HUDEP-2 (cell line): ENCODE measurements at regions not wholly inside any gene's neighbourhood (a gene's known extent, or its start where the extent isn't known, plus 50 kb on each side); places are given as distances from the start of the nearest gene placed in this dataset.
A peak's percentile ranks its signal among the peaks of the same experiment; 100 is the strongest.
"Not testable (repeated sequence)": the region's sequence is repeated elsewhere in the genome, so short reads cannot be mapped to it uniquely, and the experiment has no call there.

Source experiments
- DNase-seq, 76 experiments: peaks; one replicate each; lab custom pipeline; 2025; ENCODE audit not compliant: unreplicated experiment in 76 of 76; lab: John Stamatoyannopoulos, UW

DNA sequence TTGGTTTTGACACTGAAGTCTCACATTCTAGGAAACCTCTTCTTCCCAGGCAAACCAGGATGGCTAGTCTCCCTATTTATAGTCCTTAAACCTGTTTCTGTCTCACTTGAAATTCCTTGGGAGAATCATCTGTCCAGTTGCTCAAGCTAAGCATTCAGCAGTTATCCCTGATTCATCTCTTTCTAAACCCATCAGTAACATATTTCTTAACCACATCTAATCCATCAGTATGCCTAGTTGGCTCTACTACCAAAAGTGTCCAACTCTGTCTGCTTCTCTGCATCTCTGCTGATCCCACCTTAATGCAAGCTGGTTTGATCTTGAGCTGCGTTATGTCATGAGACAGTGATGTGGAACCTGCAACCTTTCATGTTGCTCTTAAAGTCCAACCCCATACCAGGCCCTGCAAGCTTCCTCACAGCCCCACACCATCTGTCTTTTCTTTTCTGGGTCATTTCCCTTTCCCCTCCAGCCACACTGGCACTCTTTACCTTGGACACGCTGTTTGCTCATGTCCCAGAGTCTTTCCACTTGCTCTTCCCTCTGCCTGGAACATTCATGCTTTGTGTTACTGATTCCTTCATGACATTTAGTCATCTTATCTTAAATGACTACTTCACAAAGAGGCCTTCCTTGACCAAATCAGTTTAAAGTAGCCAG, 380.8 kb upstream of the RGS6 start:
- DNase-seq, result no peak

DNA sequence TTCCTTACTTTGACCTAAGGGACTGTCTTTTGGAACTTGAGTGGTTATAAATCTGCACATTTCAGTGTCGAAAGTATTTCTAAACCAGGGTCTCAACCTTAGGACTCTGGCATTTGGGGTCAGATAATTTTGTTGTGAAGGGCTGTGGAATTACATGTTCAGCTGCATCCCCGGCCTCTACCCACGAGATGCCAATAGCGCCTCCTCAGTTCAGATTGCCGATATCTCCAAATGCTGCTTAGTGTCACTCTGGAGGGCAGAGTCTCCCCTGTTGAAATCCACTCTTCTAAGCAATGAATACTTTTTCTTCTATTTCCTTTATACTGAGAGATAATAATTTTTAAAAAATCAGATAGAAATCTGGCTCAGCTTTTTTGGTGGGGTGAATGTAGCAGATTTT, 379.4 kb upstream of the RGS6 start:
- DNase-seq, result no peak

DNA sequence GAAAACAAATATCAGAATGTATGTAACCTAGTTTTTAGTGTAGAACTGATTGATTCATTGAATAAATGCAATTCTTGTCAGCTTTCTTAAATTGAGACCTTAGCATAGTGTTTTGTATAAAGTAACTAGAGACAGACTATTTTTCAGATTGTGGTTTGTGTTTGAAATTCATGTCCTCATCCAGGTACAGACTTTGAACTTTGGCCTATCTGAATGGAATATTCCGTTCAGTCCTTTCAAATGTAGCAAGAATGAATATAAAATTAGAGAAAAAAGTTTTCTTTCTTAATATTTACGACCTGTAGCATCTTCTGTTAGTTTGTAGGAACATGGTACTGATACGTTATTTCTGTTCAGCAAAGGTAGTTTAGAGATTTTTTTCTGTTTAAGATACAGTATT, 378.4 kb upstream of the RGS6 start:
- no peak for DNase-seq

DNA sequence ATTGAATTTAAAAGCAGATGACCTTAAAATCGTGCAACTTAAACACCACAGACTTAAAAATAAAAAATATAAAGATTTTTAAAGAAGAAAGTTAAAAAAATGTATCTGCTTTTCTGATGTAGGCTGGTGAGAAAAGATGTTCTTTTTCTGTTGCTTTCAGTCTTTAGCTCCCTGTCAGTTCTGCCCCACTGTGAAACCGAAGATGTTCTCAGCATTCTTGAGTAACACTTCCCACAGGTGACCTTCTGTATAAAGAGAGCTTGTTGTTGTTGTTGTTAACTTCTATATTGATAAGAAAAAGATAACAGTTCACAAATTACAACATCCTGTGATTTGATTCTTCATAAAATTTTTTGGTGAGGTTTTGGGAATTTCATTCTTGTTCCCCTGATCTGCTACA, 377.9 kb upstream of the RGS6 start:
- DNase-seq, result no peak

DNA sequence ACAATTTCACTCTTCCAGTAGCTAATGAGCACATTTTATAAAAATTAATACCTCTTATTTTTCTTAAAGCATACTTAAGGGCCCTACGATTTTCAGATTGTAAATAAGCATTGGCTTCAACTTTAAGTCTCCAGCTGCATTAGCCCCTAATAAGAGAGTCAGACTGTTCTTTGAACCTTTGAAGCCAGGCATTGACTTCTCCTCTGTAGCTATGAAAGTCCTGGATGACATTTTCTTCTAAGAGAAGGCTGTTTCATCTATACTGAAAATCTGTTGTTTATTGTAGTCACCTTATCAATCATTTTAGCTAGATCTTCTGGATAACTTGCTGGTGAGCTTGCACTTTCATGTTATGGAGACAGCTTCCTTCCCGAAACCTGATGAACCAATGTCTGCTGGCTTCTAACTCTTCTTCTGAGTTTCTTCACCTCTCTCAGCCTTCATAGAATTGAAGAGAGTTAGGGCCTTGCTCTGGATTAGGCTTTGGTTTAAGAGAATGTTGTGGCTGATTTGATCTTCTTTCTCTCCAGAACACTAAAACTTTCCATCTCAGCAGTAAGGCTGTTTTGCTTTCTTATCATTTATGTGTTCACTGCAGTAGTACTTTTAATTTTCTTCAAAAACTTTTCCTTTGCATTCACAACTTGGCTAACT, 377.1 kb upstream of the RGS6 start:
- DNase-seq, result no peak

DNA sequence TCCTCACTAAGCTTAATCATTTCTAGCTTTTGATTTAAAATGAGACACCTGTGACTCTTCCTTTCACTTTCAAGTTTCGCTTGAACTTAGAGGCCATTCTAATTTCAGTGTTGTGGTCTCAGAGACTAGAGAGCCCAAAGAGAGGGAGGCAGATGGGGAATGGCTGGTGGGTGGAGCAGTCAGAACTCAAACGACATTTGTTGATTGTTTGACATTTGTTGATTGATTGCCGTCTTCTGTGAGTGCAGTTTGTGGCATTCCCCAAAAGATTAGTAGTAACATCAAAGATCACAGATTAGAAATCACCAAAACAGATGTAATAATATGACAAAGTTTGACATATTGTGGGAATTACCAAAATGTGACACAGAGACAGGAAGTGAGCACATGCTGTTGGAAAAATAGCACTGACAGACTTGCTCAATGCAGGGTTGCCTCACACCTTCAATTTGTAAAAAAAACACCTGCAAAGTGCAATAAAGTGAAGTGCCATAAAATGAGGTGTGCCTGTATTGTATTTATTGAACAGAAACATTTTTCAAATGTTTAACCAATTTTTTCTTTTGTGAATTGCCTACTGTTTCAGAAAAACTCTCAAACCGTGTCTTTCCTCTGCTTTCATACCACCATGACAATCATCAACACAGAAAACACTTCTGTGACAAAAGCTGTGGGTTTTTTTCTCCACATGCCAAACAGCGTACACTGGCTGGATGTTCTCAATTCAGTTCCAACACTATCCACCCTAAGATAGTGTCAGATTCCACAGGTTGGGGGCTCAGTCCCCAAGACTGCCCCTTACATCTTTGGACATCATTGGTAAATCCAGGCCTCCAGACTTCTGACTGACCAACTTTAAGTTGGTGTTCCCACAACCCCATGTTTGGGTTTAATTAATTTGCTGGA, 376.3 kb upstream of the RGS6 start:
- DNase-seq, result peak in 1 of 76 experiments; percentile 4

DNA sequence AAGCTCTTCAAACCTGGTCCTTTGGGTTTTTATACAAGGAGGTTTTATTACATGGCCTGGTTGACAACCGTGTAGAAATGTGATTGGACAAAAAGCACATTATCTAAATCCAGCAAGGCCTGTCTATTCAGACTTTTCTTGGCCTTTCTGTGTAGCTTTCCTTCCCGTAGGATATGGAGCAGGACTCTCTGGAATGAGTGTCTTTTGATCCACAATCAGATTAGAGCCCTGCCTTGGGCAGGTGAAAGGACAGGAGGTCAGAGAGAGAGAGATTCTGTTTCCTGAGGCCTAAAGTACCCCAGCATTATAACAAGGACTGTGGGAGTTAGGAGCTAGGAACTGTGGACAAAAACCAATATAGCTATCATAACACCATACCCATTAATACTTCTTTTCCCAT, 375.5 kb upstream of the RGS6 start:
- DNase-seq, result no peak

DNA sequence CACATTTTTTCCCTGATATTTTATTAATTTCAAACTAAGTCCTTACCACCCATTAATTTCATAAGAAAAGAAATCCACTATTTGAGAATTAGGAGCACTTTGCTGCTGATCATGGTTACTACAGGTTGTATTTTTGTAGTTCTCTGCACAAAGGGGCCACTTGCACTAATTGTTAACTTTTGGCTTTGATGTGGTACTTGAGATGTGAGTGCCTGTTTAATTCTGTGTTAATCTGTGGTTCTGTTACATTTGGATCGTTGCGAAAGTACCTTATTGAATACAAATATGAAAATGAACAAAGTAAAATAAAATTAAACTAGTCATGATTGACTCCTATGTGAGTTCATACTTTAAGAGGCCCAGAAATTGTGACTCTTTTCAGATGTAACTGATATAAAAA, 374.9 kb upstream of the RGS6 start:
- DNase-seq, result no peak

DNA sequence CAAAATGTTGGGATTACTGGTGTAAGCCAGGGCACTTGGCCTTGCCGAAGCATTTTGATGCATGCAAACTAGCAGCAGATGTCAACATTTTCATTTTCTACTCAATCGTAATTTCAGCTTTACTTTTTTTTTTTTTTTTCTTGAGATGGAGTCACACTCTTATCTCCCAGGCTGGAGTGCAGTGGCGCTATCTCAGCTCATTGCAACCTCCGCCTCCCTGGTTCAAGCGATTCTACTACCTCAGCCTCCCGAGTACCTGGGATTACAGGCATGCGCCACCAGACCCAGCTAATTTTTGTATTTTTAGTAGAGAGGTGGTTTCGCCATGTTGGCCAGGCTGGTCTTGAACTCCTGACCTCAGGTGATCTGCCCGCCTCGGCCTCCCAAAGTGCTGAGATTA, 373.3 kb upstream of the RGS6 start:
- DNase-seq, result not testable (repeated sequence)

DNA sequence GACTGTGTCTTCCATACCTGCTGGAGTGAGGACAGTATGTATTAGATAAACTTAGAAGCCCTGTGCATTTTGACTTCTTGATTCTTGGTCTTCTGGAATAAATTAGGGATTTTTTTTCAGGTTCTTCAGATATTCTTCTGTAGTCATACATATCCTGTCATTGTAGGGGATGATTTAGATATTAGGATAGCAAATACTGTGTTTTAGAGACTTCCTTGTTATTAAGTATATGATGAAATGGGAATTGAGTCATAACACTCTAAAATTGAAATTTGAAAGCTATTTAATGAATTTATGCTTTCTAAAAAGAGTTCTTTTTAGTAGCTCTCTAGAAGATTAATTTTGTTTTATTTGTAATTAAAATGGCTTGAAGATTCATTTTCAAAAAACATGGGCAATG, 371.5 kb upstream of the RGS6 start:
- DNase-seq, result no peak

DNA sequence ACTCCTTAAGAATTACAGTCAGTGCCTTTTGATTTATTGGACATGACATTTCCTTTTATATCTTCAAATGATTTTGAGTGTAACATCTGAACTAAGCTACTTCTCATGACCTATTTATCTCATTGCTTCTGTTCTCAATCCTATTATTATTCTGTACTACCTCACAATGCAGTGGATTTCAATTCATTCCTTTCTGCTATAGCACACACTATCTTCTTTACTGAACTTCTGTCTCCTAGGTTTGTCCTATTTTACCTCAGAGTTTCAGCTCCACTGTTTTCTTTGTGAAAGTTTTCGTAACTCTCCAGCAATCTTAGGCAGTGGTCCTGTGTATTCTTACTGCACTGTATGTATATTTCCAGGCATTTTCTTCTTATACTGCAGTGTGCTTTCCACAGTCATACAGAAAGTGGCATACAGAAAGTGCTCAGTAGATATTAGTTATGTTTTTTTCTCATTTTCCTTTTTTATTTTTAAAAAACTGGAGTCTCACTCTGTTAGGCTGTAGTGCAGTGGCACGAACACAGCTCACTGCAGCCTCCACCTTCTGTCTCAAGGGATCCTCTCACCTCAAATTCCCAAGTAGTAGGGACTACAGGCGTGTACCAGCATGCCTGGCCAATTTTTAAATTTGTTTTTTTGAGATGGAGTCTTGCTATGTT, 368.6 kb upstream of the RGS6 start:
- no peak for DNase-seq

DNA sequence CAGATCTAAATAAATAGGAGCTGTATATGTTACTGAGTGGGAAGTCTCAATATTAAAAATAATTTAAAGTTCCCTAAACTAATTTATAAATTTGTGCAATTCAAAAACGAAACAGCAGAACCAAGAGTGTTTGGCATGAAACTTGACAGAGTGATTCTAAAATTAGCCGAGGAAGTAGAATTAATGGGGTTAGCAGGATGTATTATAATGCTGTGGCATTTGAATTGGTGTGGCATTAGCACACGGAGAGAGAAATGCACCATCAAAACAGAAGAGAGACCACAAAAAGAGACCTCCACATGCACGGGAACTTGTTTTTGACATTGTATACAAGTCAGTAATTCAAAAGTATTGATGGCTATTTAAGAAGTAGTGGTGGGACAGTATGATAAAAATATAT, 366.0 kb upstream of the RGS6 start:
- DNase-seq, result no peak

DNA sequence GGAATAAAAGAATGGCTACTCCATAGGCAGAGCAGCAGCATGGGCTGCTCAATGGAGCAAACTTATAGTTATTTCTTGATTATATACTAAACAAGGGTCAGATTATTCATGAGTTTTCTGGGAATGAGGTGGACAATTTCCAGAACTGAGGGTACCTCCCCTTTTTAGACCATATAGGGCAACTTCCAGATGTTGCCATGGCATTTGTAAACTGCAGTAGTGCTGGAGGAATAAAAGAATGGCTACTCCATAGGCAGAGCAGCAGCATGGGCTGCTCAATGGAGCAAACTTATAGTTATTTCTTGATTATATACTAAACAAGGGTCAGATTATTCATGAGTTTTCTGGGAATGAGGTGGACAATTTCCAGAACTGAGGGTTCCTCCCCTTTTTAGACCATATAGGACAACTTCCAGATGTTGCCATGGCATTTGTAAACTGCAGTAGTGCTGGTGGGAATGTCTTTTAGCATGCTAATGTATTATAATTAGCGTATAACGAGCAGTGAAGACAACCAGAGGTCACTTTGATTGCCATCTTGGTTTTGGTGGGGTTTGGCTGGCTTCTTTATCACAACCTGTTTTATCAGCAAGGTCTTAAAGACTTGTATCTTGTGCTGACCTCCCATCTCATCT, 364.6 kb upstream of the RGS6 start:
- DNase-seq, result not testable (repeated sequence)

DNA sequence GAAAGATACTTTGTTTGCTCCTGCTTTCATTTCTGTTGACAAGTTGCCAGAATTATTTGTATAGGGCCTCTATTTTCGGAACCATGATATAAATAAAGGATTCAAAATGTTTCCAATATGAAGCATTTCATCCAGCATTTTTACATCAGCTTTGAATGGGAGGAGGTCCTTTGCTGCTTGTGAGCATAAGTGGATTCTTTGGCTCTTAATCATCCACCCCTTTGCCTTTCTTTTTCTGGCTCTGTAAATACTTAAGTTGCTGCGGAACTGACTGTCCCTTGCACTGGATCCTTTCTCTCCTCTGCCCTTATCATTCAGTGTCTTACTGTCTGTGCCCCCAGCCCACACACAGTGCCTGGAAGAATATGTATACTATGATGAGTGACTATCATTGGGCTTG, 357.3 kb upstream of the RGS6 start:
- DNase-seq, result no peak

DNA sequence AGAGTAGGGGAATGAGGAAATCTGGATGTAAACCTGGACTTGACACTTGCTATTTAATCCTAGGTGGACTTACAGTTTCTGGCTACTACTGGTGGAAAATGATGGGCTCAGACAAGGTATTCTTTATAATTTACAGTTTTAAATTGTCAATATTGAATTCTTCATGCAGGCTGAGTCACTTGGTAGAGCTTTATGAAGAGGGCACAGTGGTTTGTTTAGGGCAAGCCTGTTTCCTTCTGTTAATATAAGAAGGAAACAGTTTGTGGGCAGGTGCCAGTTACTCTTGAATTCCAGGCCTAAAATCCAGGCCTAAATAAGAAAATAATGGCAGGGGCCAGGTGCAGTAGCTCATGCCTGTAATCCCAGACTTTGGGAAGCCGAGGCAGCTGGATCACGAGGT, 355.8 kb upstream of the RGS6 start:
- no peak for DNase-seq

DNA sequence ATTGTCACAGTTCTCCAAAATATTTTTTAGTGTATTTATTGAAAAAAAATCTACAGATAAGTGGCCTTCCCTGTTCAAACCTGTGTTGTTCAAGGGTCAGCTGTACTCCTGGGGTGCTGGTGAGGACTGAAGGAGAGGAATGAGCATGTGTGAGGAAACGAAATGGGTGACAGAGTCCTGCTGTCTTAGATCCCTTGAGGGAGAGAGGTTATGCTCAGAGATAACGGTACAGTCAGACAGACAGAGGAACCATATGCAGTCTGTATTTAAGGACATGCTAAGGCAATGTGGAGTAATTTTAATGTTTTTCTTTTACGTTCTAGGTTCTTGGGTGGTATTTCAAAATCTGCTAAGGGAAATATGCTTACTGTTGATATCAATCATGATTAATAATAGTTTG, 352.9 kb upstream of the RGS6 start:
- no peak for DNase-seq

DNA sequence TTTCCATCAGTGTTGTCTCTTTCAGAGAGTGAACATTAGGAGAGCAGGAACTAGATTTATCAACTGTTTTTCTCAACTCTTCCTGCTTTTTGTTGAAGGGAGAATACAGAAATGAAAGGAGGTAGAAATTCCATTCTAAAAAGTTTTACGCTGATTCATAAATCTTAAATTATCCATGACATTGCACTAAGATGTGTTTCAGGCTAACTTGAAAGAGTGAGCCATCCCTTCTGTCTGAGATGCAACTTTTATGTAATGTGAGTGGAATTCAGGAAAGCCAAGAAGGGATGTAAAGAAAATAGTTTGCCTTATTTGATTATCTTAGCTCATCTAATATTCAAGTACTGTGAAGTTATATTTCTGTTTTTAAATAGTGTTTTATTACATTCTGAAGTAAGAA, 349.5 kb upstream of the RGS6 start:
- no peak for DNase-seq

DNA sequence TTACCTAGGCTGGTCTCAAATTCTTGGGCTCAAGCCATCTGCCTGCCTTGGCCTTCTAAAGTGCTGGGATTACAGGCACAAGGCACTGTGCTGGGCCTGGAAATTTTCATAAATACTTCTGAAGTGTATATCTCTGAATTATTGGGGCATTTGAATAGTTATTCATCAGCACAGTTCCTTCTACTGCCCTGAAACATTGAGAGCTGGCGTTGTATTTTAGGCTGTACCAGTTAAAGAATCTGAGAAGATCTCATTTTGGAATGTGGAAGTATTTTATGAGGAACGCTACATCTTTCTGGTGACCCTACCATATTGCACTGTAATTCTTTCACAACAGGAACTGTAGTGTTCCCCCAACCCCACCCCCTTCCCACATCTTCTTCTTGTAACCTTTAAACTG, 349.0 kb upstream of the RGS6 start:
- no peak for DNase-seq

DNA sequence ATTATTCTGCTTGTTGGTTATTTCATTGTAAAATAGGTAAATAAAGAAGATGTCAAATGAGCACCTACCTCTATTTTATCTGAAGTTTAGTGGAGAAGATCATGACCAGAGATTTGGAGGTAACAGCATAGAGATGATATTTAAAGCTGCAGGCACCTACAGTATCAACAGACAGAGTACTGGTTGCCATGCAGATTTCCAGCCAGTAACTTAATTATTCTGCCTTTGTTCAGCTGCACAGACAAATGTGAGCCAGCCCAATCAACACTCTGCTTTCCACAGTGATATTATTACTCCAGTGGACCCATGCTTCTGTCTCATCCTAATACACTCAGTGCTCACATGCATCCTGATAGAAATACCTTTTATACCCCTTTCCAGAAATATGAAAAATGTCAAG, 348.5 kb upstream of the RGS6 start:
- DNase-seq, result no peak

DNA sequence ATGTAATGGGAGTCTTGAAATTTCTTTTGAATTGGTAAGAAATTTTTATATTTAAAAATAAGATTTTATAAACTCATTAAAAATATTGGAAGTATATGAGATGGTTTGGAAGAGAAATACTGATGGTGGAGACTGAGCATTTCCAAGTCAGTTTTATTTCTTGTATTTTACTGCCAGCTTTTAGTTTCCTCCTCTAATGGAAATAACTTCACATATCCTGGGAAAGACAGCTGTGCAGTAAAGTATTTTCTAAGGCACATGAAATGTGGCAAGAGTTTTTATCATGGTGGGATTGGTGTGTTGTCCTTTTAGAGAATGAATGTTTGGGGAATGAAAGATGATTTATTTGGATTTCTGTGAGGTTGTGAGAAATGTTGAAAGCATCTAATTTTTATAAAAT, 346.9 kb upstream of the RGS6 start:
- no peak for DNase-seq
